IMR-90 (cell line): ENCODE measurements at regions not wholly inside any gene's neighbourhood (a gene's known extent, or its start where the extent isn't known, plus 50 kb on each side); places are given as distances from the start of the nearest gene placed in this dataset.

Source experiments
- CEBPB ChIP-seq: IDR thresholded peaks from 2 replicates; pipeline ENCODE4 v1.6.1; 2012; ENCODE audit warnings: low read depth, low read length, improper control_type of control experiment
- CTCF ChIP-seq: conservative IDR thresholded peaks from 2 replicates; pipeline ENCODE4 v1.5.1; 2012; ENCODE audit warnings: mild to moderate bottlenecking, low read depth, low read length, improper control_type of control experiment
- POLR2A ChIP-seq: IDR thresholded peaks from 2 replicates; pipeline ENCODE4 v1.6.1; 2012; ENCODE audit warnings: mild to moderate bottlenecking, low read depth, low read length
- SMC3 ChIP-seq: fragments of 150-350 bp; IDR thresholded peaks from 2 replicates; pipeline ENCODE4 v1.6.1; 2016; ENCODE audit warnings: low read depth, mild to moderate bottlenecking, antibody characterized with exemption, low read length, moderate library complexity

DNA sequence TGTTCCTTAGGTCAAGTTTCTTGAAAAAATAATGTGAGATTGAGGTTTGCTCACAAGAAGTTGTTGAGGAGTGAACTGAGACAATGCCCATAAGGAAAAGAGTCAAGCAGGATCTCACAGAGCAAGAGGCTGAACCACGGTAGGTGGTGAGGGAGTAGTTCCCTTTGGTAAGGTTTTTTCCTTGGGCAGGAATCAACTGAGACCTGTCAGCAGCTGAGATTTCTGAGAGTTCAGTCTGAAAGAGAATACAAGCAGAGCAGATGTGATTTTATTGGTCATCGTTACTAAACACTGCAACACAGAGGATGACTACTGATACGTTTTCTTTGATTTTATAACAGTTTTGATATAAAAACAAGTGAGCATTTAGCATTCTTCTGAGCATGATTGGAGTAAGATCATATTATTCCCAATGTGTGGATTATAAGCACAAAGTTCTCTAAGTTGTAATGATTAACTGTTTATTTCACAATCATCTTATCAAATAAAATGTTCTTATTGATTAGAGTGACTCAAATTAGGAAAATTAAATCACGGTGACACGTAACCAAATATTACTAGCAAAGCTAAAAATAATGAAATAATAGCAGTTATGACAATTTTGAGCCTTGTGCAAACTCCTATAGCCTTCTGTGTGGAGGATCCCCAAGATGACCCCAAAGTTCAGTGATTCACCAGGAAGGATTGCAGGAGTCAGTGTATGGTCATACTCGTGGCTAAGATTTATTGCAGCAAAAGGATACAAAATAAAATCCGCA, 346.2 kb upstream of the ZNF717 start:
- TF ChIP-seq POLR2A (no peak), SMC3 (no peak), CTCF (no peak), CEBPB (0 out of 2 replicates have a peak, but pooled peaks have one; percentile 30)
